Mesenchymal stem cell (in vitro differentiated cells and primary cell): ENCODE measurements at regions not wholly inside any gene's neighbourhood (a gene's known extent, or its start where the extent isn't known, plus 50 kb on each side); places are given as distances from the start of the nearest gene placed in this dataset.
A peak's percentile ranks its signal among the peaks of the same experiment; 100 is the strongest.
"Not testable (repeated sequence)": the region's sequence is repeated elsewhere in the genome, so short reads cannot be mapped to it uniquely, and the experiment has no call there.

Experiments used
- DNase-seq: peaks from one replicate; pipeline ENCODE4 v3.0.0-alpha.2; 2013
- H2AFZ ChIP-seq: one replicate; pipeline ENCODE4 v1.6.1; 2013; ENCODE audit warnings: low read depth, mild to moderate bottlenecking, control low read depth, inconsistent platforms, low read length, moderate library complexity
- H2AK5ac ChIP-seq: 2 replicates; pipeline ENCODE4 v1.6.1; 2013; ENCODE audit warnings: low read length, moderate library complexity, mild to moderate bottlenecking, inconsistent platforms; ENCODE audit not compliant: severe bottlenecking
- H2BK120ac ChIP-seq: one replicate; pipeline ENCODE4 v1.6.1; 2013; ENCODE audit warnings: low read depth, mild to moderate bottlenecking, inconsistent platforms, low read length, moderate library complexity
- H2BK12ac ChIP-seq, 2 experiments: one replicate each; pipeline ENCODE4 v1.6.1; 2013; ENCODE audit warnings: inconsistent platforms in 2 of 2, low read length in 2 of 2, mild to moderate bottlenecking in 2 of 2, moderate library complexity in 2 of 2, control low read depth in 1 of 2
- H2BK15ac ChIP-seq: one replicate; pipeline ENCODE4 v1.6.1; 2013; ENCODE audit warnings: mild to moderate bottlenecking, low read depth, inconsistent platforms; ENCODE audit not compliant: poor library complexity, severe bottlenecking
- H2BK5ac ChIP-seq: 2 replicates; pipeline ENCODE4 v1.6.1; 2013; ENCODE audit warnings: low read depth, mild to moderate bottlenecking, low read length, control low read depth, inconsistent platforms; ENCODE audit not compliant: poor library complexity, severe bottlenecking
- H3K14ac ChIP-seq, 2 experiments: one replicate each; pipeline ENCODE4 v1.6.1; 2013; ENCODE audit warnings: inconsistent platforms in 2 of 2, low read length in 2 of 2, control low read depth in 1 of 2, mild to moderate bottlenecking in 1 of 2, moderate library complexity in 1 of 2
- H3K18ac ChIP-seq, 2 experiments: one replicate each; pipeline ENCODE4 v1.6.1; 2013; ENCODE audit warnings: inconsistent platforms in 2 of 2, low read length in 2 of 2, control low read depth in 1 of 2, low read depth in 1 of 2, mild to moderate bottlenecking in 1 of 2
- H3K23ac ChIP-seq, 2 experiments: one replicate each; pipeline ENCODE4 v1.6.1; 2013; ENCODE audit warnings: inconsistent platforms in 2 of 2, low read length in 2 of 2, mild to moderate bottlenecking in 2 of 2, moderate library complexity in 2 of 2, control low read depth in 1 of 2
- H3K27ac ChIP-seq: 2 replicates; pipeline ENCODE4 v1.5.1; 2013; ENCODE audit warnings: mild to moderate bottlenecking, moderate library complexity, low read length, control low read depth, inconsistent platforms; ENCODE audit not compliant: poor library complexity, severe bottlenecking
- H3K27me3 ChIP-seq, 2 experiments: 2 replicates each; pipeline versions ENCODE4 v1.6.1 to v1.7.0; 2013; ENCODE audit warnings: low read length in 2 of 2, mild to moderate bottlenecking in 2 of 2, moderate library complexity in 2 of 2, control low read depth in 1 of 2, inconsistent platforms in 1 of 2; ENCODE audit not compliant: control insufficient read depth in 1 of 2, insufficient read depth in 1 of 2
- H3K36me3 ChIP-seq, 2 experiments: 2 replicates each; pipeline versions ENCODE4 v1.6.1 to v1.7.0; 2013; ENCODE audit warnings: low read length in 2 of 2, control low read depth in 1 of 2, inconsistent platforms in 1 of 2, low read depth in 1 of 2, mild to moderate bottlenecking in 1 of 2; ENCODE audit not compliant: insufficient read depth in 2 of 2, control insufficient read depth in 1 of 2
- H3K4ac ChIP-seq, 2 experiments: one replicate each; pipeline ENCODE4 v1.6.1; 2013; ENCODE audit warnings: inconsistent platforms in 2 of 2, low read length in 2 of 2, mild to moderate bottlenecking in 2 of 2, moderate library complexity in 2 of 2, control low read depth in 1 of 2, low read depth in 1 of 2
- H3K4me1 ChIP-seq: 2 replicates; pipeline ENCODE4 v1.6.1; 2013; ENCODE audit warnings: low read depth, low read length, control low read depth; ENCODE audit not compliant: control insufficient read depth, insufficient read depth
- H3K4me2 ChIP-seq: 2 replicates; pipeline ENCODE4 v1.6.1; 2013; ENCODE audit warnings: low read length, mild to moderate bottlenecking, inconsistent platforms; ENCODE audit not compliant: poor library complexity, severe bottlenecking
- H3K4me3 ChIP-seq, 2 experiments: 2 replicates each; pipeline versions ENCODE4 v1.5.1 to v1.7.0; 2013; ENCODE audit warnings: low read length in 2 of 2, mild to moderate bottlenecking in 2 of 2, control low read depth in 1 of 2, low read depth in 1 of 2; ENCODE audit not compliant: insufficient read depth in 1 of 2
- H3K79me1 ChIP-seq: replicated peaks from 2 replicates; pipeline ENCODE4 v1.6.1; 2013; ENCODE audit warnings: mild to moderate bottlenecking, control low read depth, low read length, inconsistent platforms; ENCODE audit not compliant: poor library complexity, severe bottlenecking
- H3K9ac ChIP-seq: 2 replicates; pipeline ENCODE4 v1.7.0; 2013; ENCODE audit warnings: mild to moderate bottlenecking, low read length, moderate library complexity
- H3K9me3 ChIP-seq: 2 replicates; pipeline ENCODE4 v1.7.0; 2013; ENCODE audit warnings: mild to moderate bottlenecking, low read length; ENCODE audit not compliant: control insufficient read depth
- H4K8ac ChIP-seq: one replicate; pipeline ENCODE4 v1.6.1; 2013; ENCODE audit warnings: inconsistent platforms, mild to moderate bottlenecking, low read length, moderate library complexity
- H4K91ac ChIP-seq: one replicate; pipeline ENCODE4 v1.6.1; 2013; ENCODE audit warnings: mild to moderate bottlenecking, low read length, inconsistent platforms
- WGBS: methylation state at CpG from one replicate; pipeline ENCODE4 v1.1.7; 2013; ENCODE audit warnings: mixed read lengths; 5-methylcytosine and 5-hydroxymethylcytosine counted together

DNA sequence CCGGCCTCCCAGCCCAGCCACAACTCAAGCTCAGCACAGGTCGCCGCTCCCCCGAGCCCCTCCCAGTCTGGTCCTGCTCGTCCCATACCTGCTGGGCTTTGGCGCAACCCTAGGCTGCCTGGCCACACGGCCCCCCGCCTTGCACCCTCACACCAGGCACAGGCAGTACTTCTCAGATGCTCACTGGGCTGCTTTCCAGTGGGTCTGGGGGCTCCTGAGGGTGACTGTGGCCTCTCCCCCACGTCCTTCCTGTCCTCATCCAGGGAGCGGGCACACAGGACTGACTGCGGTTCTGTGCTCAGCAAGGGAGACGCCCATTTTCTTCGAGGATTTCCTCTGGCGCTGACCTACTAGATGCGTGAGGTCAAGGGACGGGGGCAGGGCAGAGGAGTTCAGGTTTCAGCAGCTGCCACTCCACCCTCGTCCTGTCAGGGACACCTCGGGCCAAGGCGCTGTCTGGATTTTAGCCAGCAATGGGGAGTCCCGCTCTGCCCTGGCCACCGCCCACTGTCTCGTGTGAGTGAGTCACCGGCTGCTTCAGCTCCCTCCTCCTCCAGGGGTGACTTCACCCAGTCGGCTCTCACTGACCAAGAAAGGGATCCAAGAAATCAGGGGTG lies 115.8 kb downstream of the NPIPB11 start:
- DNase-seq = peak; percentile 97
- Histone ChIP-seq H2BK5ac (peak overlapping the region; percentile 73), H2BK12ac (peak overlapping the region; percentile 98 to 100), H2BK15ac (no peak overlapping the region), H3K9me3 (no peaks in the 10 kb centered on the region), H3K4me3 (peak overlapping the region in 1 of 2 experiments; percentile 65), H3K9ac (peak overlapping the region; percentile 59), H3K79me1 (peaks cover 2% of the 10 kb centered on the region), H2AK5ac (peak overlapping the region; percentile 97), H3K4me2 (peak overlapping the region; percentile 63), H2AFZ (no peak overlapping the region), H2BK120ac (peak overlapping the region; percentile 29), H3K18ac (peak overlapping the region; percentile 92 to 100), H4K8ac (peak overlapping the region; percentile 92), H3K36me3 (no peaks in the 10 kb centered on the region), H3K14ac (peak overlapping the region in 1 of 2 experiments; percentile 96), H3K27me3 (no peaks in the 10 kb centered on the region), H3K4ac (peak overlapping the region; percentile 98 to 100), H4K91ac (peak overlapping the region; percentile 99), H3K4me1 (peaks cover 39% of the 10 kb centered on the region), H3K23ac (peak overlapping the region in 1 of 2 experiments; percentile 59), H3K27ac (no peak overlapping the region)
- WGBS = 43% methylated on average over 9 of the region's 24 CpGs

- not testable (repeated sequence) for H4K8ac ChIP-seq, H3K36me3 ChIP-seq, DNase-seq, H3K27me3 ChIP-seq, H2AFZ ChIP-seq, H3K14ac ChIP-seq, H2BK15ac ChIP-seq, H3K23ac ChIP-seq, H3K4me3 ChIP-seq, H4K91ac ChIP-seq, H2BK120ac ChIP-seq, H3K79me1 ChIP-seq, H3K9ac ChIP-seq, H2BK5ac ChIP-seq, H3K27ac ChIP-seq, H3K4me2 ChIP-seq, H3K9me3 ChIP-seq, H2AK5ac ChIP-seq
- H2BK12ac ChIP-seq = peak overlapping the region; percentile 61 to 75
- H3K4me1 ChIP-seq = peaks cover 45% of the 10 kb centered on the region
- peak overlapping the region; percentile 66 to 86 for H3K4ac ChIP-seq
- H3K18ac ChIP-seq = peak overlapping the region; percentile 53 to 61
- 95% methylated on average over 6 of the region's 13 CpGs for WGBS
Measured at GRCh38 chr16:29289516-29290239, 116.8 kb downstream of the NPIPB11 start.

DNA sequence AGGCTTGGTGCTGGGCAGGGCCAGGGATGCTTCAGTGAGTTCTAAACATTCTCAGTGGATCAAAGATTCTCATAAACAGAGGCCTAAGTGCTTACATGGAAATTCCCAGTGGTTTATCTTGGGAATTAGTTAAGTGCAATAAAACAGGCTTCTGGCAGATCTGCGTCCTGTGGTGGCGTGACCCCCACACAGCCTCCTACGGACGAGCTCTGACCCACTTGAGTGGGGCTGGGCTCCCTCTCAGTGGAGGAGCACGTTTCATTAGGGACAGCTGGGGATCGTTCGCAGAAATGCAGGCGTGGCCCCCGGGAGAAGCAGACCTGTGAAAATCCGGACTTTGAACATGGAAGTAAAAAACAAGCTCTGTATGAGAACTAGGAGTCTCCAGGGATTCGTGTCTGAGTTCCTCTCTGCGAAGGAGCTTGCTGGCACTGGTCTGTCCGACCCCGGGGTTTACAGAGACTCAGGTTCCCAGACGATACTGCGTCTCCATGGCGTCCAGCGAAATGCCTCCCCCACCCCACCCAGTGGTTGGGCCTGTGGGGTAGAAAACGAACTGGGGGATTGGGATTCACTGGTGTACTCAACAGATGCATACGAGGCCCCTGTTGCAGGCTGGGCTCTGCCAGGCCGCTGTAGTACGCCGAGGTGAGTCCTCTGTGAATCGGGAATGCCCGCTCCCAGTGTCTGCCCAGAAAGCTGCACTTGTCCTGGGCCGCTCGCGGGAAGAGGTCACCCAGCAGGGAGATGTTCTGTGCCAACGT lies 117.6 kb downstream of the NPIPB11 start:
- Histone ChIP-seq H2AK5ac (peak overlapping the region; percentile 4), H2BK12ac (peak overlapping the region in 1 of 2 experiments; percentile 87), H3K14ac (peak overlapping the region in 1 of 2 experiments; percentile 35), H3K4ac (peak overlapping the region; percentile 66 to 86), H3K27ac (peak overlapping the region; percentile 69), H3K18ac (peak overlapping the region; percentile 0 to 93), H3K9ac (peak overlapping the region; percentile 21), H4K91ac (peak overlapping the region; percentile 8), H3K4me1 (peaks cover 47% of the 10 kb centered on the region), H4K8ac (peak overlapping the region; percentile 21)
- not testable (repeated sequence) for H3K9me3 ChIP-seq, H2BK120ac ChIP-seq, H2BK15ac ChIP-seq, H3K4me2 ChIP-seq, H3K27me3 ChIP-seq, H2BK5ac ChIP-seq, H3K79me1 ChIP-seq, H3K36me3 ChIP-seq, H2AFZ ChIP-seq, H3K4me3 ChIP-seq, H3K23ac ChIP-seq
- WGBS = 43% methylated on average over 25 of the region's 29 CpGs
- peak; percentile 99 for DNase-seq
